GM10248 (cell line): ENCODE measurements at regions not wholly inside any gene's neighbourhood (a gene's known extent, or its start where the extent isn't known, plus 50 kb on each side); places are given as distances from the start of the nearest gene placed in this dataset.

Experiments
- CTCF ChIA-PET: fragments of 300-600 bp; sonication (Branson Sonifier 250); formaldehyde crosslinking; extraction: SDS; loops from one replicate; lab custom pipeline; 2021; ENCODE audit warnings: antibody characterized with exemption; lab: Yijun Ruan, JAX
- POLR2A ChIA-PET: fragments of 350-650 bp; sonication (Branson Sonifier 250); formaldehyde crosslinking; extraction: SDS; loops from one replicate; lab custom pipeline; 2020; ENCODE audit warnings: antibody characterized with exemption; lab: Yijun Ruan, JAX
- DNase-seq: peaks from one replicate; pipeline ENCODE4 v3.0.0; 2012; ENCODE audit errors: extremely low spot score
- TF ChIP-seq, protein P1 (sequence below): IDR thresholded peaks from 2 replicates; pipeline ENCODE4 v1.5.1; 2012; ENCODE audit warnings: mild to moderate bottlenecking, low read depth; ENCODE audit errors: extremely low read depth, missing control alignments, control extremely low read depth

DNA sequence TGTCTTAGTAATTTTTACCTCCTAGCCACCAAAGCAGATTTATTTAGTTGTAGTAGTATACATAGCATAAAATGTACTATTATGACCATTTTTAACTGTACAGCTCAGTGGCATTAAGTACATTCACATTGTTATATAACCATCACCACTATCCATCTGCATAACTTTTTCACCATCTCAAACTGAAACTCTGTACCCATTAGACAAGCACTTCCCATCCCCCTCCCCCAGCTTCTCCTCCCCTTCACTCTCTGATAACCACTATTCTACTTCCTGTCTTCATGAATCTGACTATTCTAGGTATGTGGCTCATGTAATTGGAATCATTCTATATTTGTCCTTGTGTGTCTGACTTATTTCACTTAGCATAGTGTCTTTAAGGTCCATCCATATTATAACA lies 71.9 kb downstream of the MRPL32 start:
- ChIA-PET POLR2A (no interaction called here), CTCF (interaction anchor here (1.0 kb wide), 1 partner anchor 9 kb away, joined by 3 read pairs; no protein-coding TSS in a partner anchor)
- TF ChIP-seq, protein P1, sequence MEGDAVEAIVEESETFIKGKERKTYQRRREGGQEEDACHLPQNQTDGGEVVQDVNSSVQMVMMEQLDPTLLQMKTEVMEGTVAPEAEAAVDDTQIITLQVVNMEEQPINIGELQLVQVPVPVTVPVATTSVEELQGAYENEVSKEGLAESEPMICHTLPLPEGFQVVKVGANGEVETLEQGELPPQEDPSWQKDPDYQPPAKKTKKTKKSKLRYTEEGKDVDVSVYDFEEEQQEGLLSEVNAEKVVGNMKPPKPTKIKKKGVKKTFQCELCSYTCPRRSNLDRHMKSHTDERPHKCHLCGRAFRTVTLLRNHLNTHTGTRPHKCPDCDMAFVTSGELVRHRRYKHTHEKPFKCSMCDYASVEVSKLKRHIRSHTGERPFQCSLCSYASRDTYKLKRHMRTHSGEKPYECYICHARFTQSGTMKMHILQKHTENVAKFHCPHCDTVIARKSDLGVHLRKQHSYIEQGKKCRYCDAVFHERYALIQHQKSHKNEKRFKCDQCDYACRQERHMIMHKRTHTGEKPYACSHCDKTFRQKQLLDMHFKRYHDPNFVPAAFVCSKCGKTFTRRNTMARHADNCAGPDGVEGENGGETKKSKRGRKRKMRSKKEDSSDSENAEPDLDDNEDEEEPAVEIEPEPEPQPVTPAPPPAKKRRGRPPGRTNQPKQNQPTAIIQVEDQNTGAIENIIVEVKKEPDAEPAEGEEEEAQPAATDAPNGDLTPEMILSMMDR, result no peak
- DNase-seq, result no peak

DNA sequence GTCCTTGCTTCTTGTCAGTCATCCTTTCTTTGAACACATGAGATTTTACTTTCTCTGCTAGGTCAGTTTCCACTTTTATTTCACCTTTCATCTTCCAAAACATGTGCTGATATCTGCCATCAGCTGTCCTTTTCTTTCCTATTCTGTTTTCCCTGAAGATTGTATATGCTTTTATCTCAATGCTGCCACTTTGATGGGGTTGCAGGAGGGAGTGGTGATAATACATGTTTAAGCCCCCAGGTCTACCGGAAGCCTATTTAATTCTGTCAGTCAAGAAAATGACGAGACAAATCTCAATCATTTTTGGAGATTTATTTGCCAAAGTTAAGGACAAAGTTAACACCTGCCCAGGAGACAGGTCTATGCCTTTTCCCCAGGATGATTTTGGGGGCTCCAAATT lies 73.8 kb downstream of the MRPL32 start:
- no peak for DNase-seq
- CTCF ChIA-PET, result no interaction called here
- POLR2A ChIA-PET, result no interaction called here

DNA sequence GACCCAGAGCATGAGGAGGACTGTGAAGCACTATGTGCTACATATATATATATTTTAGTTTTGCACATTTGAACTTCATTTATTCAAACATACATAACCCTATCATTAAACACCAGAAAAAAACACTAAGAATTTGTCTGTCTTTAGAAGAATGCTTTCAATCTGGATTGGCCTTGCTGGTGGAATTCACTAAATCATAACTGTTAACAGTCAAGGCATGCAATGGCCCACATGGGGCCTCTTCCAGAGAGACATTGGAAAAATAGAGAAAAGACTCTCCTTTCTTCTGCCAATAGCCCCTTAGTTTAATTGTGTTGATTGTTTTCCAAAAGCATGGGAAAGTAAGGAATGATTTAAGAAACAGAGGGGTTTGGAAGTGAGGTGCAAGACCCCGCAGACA lies 77.9 kb downstream of the MRPL32 start:
- ChIA-PET POLR2A (no interaction called here), CTCF (no interaction called here)
- no peak for DNase-seq
- TF ChIP-seq, protein P1, result no peak

More for the DNA sequence above, 73.8 kb downstream of the MRPL32 start:
- TF ChIP-seq, protein P1, result no peak

DNA sequence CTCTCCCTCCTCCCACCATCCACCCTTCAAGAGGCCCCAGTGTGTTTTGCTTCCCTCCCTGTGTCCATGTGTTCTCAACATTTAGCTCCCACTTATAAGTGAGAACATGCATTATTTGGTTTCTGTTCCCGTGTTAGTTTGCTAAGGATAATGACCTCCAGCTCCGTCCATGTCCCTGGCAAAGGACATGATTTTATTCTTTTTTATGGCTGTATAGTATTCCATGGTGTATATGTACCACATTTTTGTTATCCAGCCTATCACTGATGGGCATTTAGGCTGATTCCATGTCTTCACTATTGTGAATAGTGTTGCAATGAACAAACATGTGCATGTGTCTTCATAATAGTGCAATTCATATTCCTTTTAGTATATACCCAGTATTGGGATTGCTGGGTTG lies 79.7 kb downstream of the MRPL32 start:
- no peak for DNase-seq
- ChIA-PET CTCF (interaction anchor here (1.6 kb wide), 1 partner anchor 12 kb away, joined by 4 read pairs; no protein-coding TSS in a partner anchor), POLR2A (no interaction called here)
- TF ChIP-seq, protein P1, result no peak

DNA sequence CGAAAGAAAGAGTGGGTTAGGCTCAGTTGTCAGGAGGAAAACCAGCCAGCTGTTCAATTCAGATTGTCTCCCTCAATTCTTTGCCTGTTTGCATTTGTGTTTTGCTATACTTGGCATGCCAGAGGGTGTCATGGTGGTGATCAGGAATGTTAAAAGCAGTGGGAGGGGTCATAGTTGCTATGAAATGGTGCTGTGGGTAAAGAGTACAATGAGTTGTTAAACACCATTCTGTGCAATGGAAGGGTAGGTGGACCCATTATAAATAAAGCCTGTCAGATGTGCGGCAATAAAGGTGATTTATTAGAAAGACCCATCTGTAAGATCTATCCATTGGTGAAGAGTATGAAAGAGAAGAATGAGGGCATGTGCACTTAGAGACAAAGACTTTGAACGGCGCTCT lies 82.2 kb downstream of the MRPL32 start:
- DNase-seq, result no peak
- CTCF ChIA-PET, result no interaction called here
- POLR2A ChIA-PET, result no interaction called here
- TF ChIP-seq, protein P1, result no peak

DNA sequence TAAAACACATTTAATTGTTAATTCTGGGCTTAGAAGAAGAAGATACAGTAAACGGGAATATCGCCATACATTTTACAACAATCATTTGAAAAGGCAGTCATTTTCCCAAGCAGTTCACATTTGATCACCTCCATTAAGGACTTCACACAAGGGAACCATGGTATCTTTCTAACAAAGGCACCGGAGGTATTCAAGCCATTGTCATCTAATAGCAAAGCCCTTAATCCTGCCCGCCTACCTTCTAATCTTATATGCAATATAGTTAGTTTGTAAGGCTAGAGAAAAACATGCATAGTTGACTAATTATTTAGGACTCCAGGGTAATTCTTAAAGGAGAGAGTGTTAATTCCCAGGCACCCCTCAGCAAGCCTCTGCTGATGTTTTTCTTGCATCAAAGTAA lies 83.1 kb downstream of the MRPL32 start:
- no peak for DNase-seq
- POLR2A ChIA-PET, result no interaction called here
- CTCF ChIA-PET, result no interaction called here
- TF ChIP-seq, protein P1, result no peak

DNA sequence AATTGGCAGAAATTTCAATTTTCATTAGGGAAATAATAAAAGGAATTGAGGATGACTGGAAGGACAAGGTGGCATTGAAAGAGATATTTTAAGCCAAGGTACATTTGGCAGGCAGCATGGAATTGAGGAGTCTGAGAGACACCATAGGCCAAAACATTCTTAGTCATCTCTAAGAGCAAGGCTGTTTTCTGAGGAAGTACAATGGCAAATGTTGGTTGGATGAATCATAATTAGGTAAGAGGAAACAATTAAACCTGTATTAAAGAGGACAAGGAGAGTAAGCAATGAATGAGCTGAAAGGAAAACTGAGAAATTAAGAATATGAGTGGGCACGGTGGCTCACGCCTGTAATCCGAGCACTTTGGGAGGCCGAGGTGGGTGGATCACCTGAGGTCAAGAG lies 86.3 kb downstream of the MRPL32 start:
- CTCF ChIA-PET, result no interaction called here
- TF ChIP-seq, protein P1, result no peak
- POLR2A ChIA-PET, result no interaction called here

More for the DNA sequence above, 86.3 kb downstream of the MRPL32 start:
- DNase-seq, result no peak
